ENCODE measurements at regions not wholly inside any gene's neighbourhood (a gene's known extent, or its start where the extent isn't known, plus 50 kb on each side); places are given as distances from the start of the nearest gene placed in this dataset.

DNA sequence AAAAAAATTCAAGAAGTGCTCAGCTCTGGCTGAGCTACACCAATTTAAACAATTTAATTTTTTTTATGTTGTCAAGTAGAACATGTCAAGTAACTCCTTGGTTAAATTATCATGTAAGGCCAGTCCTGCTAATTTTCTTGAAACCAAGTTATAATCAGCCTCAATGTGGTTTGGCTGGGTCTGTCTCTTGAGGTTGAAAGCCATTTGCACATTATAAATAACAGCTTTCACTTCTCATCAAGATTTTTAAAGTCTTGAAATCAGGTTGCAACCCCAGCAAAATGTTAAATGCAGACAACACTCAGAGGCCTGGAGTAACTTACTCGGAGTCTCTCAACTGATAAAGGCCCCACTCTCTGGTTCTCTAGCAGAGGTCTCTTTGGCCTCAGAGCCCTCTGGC, 324.4 kb downstream of the BRD1 start:
- H3K27me3 ChIP-seq (ENCODE audit: control insufficient read depth in 1 of 2, insufficient read depth in 2 of 2, low read length in 2 of 2) = peaks cover 0 to 2% of the 10 kb centered on the region in 2 donors
- H3K9ac ChIP-seq (ENCODE audit: low read depth in 1 of 2, low read length in 2 of 2) = no peak overlapping the region
- H3K27ac ChIP-seq (ENCODE audit: low read depth, low read length) = no peak overlapping the region
- H3K9me3 ChIP-seq (ENCODE audit: control insufficient read depth in 1 of 2, low read length in 2 of 2) = no peaks in the 10 kb centered on the region
- no peak overlapping the region for H3K4me3 ChIP-seq (ENCODE audit: low read depth in 1 of 2, low read length in 2 of 2)
- H3K36me3 ChIP-seq (ENCODE audit: control insufficient read depth in 1 of 2, insufficient read depth in 2 of 2, low read length in 2 of 2) = no peaks in the 10 kb centered on the region
- no peaks in the 10 kb centered on the region for H3K4me1 ChIP-seq (ENCODE audit: control insufficient read depth in 1 of 2, insufficient read depth in 2 of 2, low read length in 2 of 2)

DNA sequence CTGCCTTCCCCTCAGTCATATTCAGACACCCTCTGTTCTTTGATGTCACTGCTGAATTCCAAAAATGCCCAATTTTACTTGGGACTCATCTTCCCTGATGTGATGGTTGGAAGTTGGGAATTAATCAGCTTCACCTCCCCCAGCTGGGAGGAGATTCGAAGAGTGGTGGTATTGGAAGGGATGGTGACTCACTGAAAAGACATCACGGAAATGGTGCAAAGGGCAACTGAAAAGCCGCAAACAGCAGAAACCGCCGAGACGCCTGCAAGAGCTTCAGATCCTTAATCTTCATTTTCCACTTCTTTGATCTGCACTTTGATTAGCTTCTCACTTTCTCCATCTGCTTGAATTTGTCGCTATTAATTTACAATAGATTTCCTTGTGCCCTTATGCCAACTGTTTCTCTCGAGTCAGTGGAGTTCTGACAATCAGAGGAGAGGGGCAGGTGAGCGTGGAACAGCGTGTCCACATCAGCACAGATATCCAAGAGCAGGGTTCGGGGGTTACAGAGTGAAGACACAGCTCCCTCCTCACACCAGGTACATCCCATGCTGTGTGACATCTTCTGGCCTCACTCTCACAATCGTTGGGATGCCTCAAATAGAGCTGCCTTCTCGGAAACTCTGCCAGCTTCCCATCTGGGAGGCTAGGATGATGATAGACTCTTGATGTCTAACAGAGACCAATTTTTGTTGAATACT, 325.4 kb downstream of the BRD1 start:
- H3K9me3 ChIP-seq (ENCODE audit: control insufficient read depth in 1 of 2, low read length in 2 of 2) = no peaks in the 10 kb centered on the region
- no peaks in the 10 kb centered on the region for H3K36me3 ChIP-seq (ENCODE audit: control insufficient read depth in 1 of 2, insufficient read depth in 2 of 2, low read length in 2 of 2)
- no peak overlapping the region for H3K27ac ChIP-seq (ENCODE audit: low read depth, low read length)
- peaks cover 0 to 2% of the 10 kb centered on the region in 2 donors for H3K27me3 ChIP-seq (ENCODE audit: control insufficient read depth in 1 of 2, insufficient read depth in 2 of 2, low read length in 2 of 2)
- H3K9ac ChIP-seq (ENCODE audit: low read depth in 1 of 2, low read length in 2 of 2) = no peak overlapping the region
- no peak overlapping the region for H3K4me3 ChIP-seq (ENCODE audit: low read depth in 1 of 2, low read length in 2 of 2)
- no peaks in the 10 kb centered on the region for H3K4me1 ChIP-seq (ENCODE audit: control insufficient read depth in 1 of 2, insufficient read depth in 2 of 2, low read length in 2 of 2)

DNA sequence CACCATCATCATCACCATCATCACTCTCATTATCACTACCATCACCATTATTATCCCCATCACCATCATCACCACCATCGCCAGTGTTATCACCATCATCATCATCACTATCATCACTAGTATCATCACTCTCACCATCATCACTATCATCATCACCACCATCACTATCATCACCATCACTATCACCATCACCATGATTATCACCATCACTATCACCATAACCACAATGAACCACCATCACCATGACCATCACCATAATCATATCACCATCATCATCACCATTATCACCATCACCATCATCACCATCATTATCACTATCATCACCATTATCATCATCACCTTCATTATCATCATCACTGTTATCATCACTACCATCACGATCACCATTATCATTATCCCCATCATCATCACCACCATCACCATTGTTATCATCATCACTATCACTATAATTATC, 326.7 kb downstream of the BRD1 start:
- peaks cover 0 to 2% of the 10 kb centered on the region in 2 donors for H3K27me3 ChIP-seq (ENCODE audit: control insufficient read depth in 1 of 2, insufficient read depth in 2 of 2, low read length in 2 of 2)
- no peaks in the 10 kb centered on the region for H3K4me1 ChIP-seq (ENCODE audit: control insufficient read depth in 1 of 2, insufficient read depth in 2 of 2, low read length in 2 of 2)
- no peaks in the 10 kb centered on the region for H3K36me3 ChIP-seq (ENCODE audit: control insufficient read depth in 1 of 2, insufficient read depth in 2 of 2, low read length in 2 of 2)
- H3K27ac ChIP-seq (ENCODE audit: low read depth, low read length) = no peak overlapping the region
- H3K4me3 ChIP-seq (ENCODE audit: low read depth in 1 of 2, low read length in 2 of 2) = no peak overlapping the region
- H3K9ac ChIP-seq (ENCODE audit: low read depth in 1 of 2, low read length in 2 of 2) = no peak overlapping the region
- H3K9me3 ChIP-seq (ENCODE audit: control insufficient read depth in 1 of 2, low read length in 2 of 2) = no peaks in the 10 kb centered on the region

DNA sequence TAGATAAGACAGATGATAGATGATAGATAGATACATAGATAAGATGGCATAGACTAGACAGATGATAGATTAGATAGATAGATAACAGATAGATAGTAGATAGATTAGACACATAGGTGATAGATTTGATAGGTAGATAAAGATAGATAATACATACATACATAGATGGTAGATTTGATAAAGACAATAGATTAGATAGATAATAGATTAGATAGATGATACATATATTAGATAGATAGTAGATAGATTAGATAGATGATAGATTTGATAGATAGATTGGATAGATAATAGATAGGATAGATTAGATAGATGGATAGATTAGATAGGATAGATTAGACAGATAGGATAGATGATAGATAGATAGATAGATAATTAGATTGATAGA, 327.6 kb downstream of the BRD1 start:
- no peaks in the 10 kb centered on the region for H3K36me3 ChIP-seq (ENCODE audit: control insufficient read depth in 1 of 2, insufficient read depth in 2 of 2, low read length in 2 of 2)
- no peaks in the 10 kb centered on the region for H3K9me3 ChIP-seq (ENCODE audit: control insufficient read depth in 1 of 2, low read length in 2 of 2)
- H3K4me3 ChIP-seq (ENCODE audit: low read depth in 1 of 2, low read length in 2 of 2) = no peak overlapping the region
- peaks cover 0 to 2% of the 10 kb centered on the region in 2 donors for H3K27me3 ChIP-seq (ENCODE audit: control insufficient read depth in 1 of 2, insufficient read depth in 2 of 2, low read length in 2 of 2)
- no peaks in the 10 kb centered on the region for H3K4me1 ChIP-seq (ENCODE audit: control insufficient read depth in 1 of 2, insufficient read depth in 2 of 2, low read length in 2 of 2)
- no peak overlapping the region for H3K9ac ChIP-seq (ENCODE audit: low read depth in 1 of 2, low read length in 2 of 2)
- no peak overlapping the region for H3K27ac ChIP-seq (ENCODE audit: low read depth, low read length)

DNA sequence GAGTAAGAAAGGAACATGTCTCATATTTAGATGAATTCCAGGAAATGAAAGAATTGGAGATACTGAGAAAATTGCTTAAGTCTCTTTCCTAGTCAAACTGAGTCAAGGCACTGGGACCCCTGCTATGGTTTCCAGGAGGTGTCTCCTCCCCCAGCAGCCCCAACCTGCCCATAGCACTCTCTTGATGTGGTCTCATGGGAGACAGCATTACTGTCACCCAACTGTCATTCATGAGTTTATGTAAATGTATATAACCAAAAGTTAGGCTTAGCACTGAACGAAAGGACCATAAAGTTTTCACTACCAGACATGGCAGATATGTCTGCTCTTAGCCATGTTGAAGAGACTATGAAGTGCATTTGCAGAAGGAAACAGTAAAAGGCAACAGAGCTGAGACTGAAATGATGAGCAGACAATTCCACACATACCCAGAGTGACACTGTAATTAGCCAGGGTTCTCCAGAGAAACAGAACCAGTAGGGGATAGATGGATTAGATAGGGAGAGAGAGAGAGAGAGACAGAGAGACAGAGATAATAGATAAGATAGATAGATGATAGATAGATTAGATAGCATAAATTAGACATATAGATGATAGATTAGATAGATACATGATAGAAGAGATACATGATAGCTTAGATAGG, 328.1 kb downstream of the BRD1 start:
- no peak overlapping the region for H3K9ac ChIP-seq (ENCODE audit: low read depth in 1 of 2, low read length in 2 of 2)
- no peak overlapping the region for H3K27ac ChIP-seq (ENCODE audit: low read depth, low read length)
- H3K36me3 ChIP-seq (ENCODE audit: control insufficient read depth in 1 of 2, insufficient read depth in 2 of 2, low read length in 2 of 2) = no peaks in the 10 kb centered on the region
- peaks cover 0 to 2% of the 10 kb centered on the region in 2 donors for H3K27me3 ChIP-seq (ENCODE audit: control insufficient read depth in 1 of 2, insufficient read depth in 2 of 2, low read length in 2 of 2)
- no peaks in the 10 kb centered on the region for H3K4me1 ChIP-seq (ENCODE audit: control insufficient read depth in 1 of 2, insufficient read depth in 2 of 2, low read length in 2 of 2)
- H3K9me3 ChIP-seq (ENCODE audit: control insufficient read depth in 1 of 2, low read length in 2 of 2) = no peaks in the 10 kb centered on the region
- no peak overlapping the region for H3K4me3 ChIP-seq (ENCODE audit: low read depth in 1 of 2, low read length in 2 of 2)

DNA sequence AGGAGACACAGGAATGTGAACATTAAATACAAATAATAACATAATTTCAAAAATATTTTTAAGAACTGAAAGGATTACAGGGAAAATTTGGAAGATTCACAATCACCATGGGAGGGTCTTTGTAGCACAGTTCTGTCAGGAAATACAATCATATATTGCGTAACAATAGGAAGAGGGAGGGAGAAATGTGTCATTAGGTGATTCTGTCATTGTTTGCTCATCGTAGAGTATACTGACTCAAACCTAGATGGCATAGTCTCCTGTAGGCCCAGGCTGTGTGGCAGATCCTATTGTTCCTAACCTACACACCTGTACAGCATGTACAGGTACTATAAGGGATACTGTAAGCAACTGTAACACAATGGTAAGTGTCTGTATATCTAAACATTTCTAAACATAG, 330.4 kb downstream of the BRD1 start:
- H3K36me3 ChIP-seq (ENCODE audit: control insufficient read depth in 1 of 2, insufficient read depth in 2 of 2, low read length in 2 of 2) = no peaks in the 10 kb centered on the region
- no peak overlapping the region for H3K9ac ChIP-seq (ENCODE audit: low read depth in 1 of 2, low read length in 2 of 2)
- no peak overlapping the region for H3K27ac ChIP-seq (ENCODE audit: low read depth, low read length)
- H3K4me1 ChIP-seq (ENCODE audit: control insufficient read depth in 1 of 2, insufficient read depth in 2 of 2, low read length in 2 of 2) = no peaks in the 10 kb centered on the region
- no peaks in the 10 kb centered on the region for H3K27me3 ChIP-seq (ENCODE audit: control insufficient read depth in 1 of 2, insufficient read depth in 2 of 2, low read length in 2 of 2)
- no peaks in the 10 kb centered on the region for H3K9me3 ChIP-seq (ENCODE audit: control insufficient read depth in 1 of 2, low read length in 2 of 2)
- no peak overlapping the region for H3K4me3 ChIP-seq (ENCODE audit: low read depth in 1 of 2, low read length in 2 of 2)

DNA sequence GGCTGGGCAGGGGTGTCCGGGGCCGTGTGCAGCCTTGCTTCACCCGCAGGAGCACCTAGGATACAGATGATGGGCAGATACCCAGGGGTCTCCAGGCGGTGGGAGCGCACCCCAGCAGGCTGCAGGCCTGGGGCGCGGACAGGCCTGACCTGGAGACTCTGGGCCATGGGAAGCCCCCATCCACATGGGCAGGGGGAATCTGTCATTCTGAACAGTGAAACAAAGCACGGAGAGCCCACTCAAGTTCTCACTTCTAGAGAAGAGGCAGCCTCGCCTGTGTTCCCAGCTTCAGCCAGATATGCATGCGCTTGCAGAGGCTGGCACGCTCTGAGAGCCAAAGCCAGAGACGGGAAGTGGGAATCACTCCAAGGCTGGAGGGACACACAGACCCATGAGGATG, 333.1 kb downstream of the BRD1 start:
- Histone ChIP-seq H3K27ac (ENCODE audit: low read depth, low read length) (no peak overlapping the region), H3K27me3 (ENCODE audit: control insufficient read depth in 1 of 2, insufficient read depth in 2 of 2, low read length in 2 of 2) (no peaks in the 10 kb centered on the region), H3K4me1 (ENCODE audit: control insufficient read depth in 1 of 2, insufficient read depth in 2 of 2, low read length in 2 of 2) (no peaks in the 10 kb centered on the region), H3K9me3 (ENCODE audit: control insufficient read depth in 1 of 2, low read length in 2 of 2) (no peaks in the 10 kb centered on the region), H3K36me3 (ENCODE audit: control insufficient read depth in 1 of 2, insufficient read depth in 2 of 2, low read length in 2 of 2) (no peaks in the 10 kb centered on the region), H3K4me3 (ENCODE audit: low read depth in 1 of 2, low read length in 2 of 2) (no peak overlapping the region), H3K9ac (ENCODE audit: low read depth in 1 of 2, low read length in 2 of 2) (no peak overlapping the region)

DNA sequence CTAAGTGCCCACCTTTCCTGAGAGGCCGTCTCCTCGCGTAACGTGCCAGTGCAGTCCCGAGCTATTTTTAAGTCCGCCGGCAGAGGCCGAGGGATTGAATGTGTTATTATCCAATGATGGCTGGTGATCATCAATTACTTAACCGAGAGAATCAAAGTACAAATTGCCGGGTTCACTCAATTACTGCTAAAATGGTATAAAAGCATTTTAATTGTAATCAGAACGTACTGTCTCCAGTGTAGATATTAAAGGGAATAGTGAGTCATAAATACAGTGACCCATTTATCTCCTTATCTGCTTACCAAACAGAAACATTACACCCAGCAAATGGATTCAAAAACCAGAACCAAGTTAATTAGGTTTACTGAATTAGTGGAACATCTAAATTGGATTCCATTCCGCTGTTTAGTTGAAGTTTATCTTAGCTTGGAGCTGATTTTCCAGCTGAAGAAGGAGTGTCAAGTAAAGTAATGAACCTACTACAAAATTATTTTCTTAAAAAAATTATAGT, 334.9 kb downstream of the BRD1 start:
- Histone ChIP-seq H3K36me3 (ENCODE audit: control insufficient read depth in 1 of 2, insufficient read depth in 2 of 2, low read length in 2 of 2) (no peaks in the 10 kb centered on the region), H3K27me3 (ENCODE audit: control insufficient read depth in 1 of 2, insufficient read depth in 2 of 2, low read length in 2 of 2) (no peaks in the 10 kb centered on the region), H3K27ac (ENCODE audit: low read depth, low read length) (no peak overlapping the region), H3K4me3 (ENCODE audit: low read depth in 1 of 2, low read length in 2 of 2) (no peak overlapping the region), H3K9me3 (ENCODE audit: control insufficient read depth in 1 of 2, low read length in 2 of 2) (no peaks in the 10 kb centered on the region), H3K9ac (ENCODE audit: low read depth in 1 of 2, low read length in 2 of 2) (no peak overlapping the region), H3K4me1 (ENCODE audit: control insufficient read depth in 1 of 2, insufficient read depth in 2 of 2, low read length in 2 of 2) (no peaks in the 10 kb centered on the region)

DNA sequence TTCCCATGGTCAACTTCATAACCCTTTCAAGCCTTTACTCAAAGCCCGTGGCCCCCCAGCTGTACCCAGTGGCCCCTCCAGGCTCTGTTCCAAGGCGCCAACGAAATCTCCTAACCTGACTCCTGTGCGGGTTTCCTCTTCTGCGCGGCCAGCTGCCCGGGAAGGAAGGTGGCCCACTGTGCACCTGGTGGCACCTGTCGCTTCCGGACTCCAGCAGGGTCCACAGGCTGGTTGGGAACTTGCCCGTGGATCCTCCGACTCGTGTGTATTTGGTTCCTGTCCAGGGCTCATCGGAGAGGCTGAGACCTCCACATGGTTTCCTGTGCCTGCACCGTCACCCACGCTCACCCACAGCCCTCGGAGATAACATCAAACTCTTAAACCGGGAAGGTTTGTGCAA, 335.4 kb downstream of the BRD1 start:
- H3K27ac ChIP-seq (ENCODE audit: low read depth, low read length) = no peak overlapping the region
- H3K4me3 ChIP-seq (ENCODE audit: low read depth in 1 of 2, low read length in 2 of 2) = no peak overlapping the region
- no peaks in the 10 kb centered on the region for H3K27me3 ChIP-seq (ENCODE audit: control insufficient read depth in 1 of 2, insufficient read depth in 2 of 2, low read length in 2 of 2)
- H3K4me1 ChIP-seq (ENCODE audit: control insufficient read depth in 1 of 2, insufficient read depth in 2 of 2, low read length in 2 of 2) = no peaks in the 10 kb centered on the region
- no peaks in the 10 kb centered on the region for H3K36me3 ChIP-seq (ENCODE audit: control insufficient read depth in 1 of 2, insufficient read depth in 2 of 2, low read length in 2 of 2)
- no peak overlapping the region for H3K9ac ChIP-seq (ENCODE audit: low read depth in 1 of 2, low read length in 2 of 2)
- H3K9me3 ChIP-seq (ENCODE audit: control insufficient read depth in 1 of 2, low read length in 2 of 2) = no peaks in the 10 kb centered on the region

DNA sequence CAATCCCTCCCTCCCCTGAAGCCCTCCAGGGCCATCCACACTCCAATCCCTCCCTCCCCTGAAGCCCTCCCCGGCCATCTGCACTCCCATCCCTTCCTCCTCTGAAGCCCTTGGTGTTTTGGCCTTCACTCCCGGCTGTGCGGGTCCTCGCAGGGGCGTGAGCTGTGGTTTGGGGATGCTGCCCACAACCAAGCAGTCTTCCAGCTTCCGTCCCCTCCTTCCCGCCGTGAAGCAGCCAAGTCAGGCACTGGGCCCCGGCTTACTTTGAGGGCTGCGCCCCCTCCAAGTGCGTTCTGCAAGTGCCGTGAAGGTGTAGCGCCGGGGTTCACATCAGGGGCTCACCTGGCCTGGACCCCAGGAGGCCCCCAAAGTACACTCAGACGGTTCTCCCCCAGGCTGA, 335.9 kb downstream of the BRD1 start:
- Histone ChIP-seq H3K4me3 (ENCODE audit: low read depth in 1 of 2, low read length in 2 of 2) (no peak overlapping the region), H3K4me1 (ENCODE audit: control insufficient read depth in 1 of 2, insufficient read depth in 2 of 2, low read length in 2 of 2) (no peaks in the 10 kb centered on the region)

More for the DNA sequence above, 335.9 kb downstream of the BRD1 start:
- Histone ChIP-seq H3K9me3 (ENCODE audit: control insufficient read depth in 1 of 2, low read length in 2 of 2) (no peaks in the 10 kb centered on the region), H3K27me3 (ENCODE audit: control insufficient read depth in 1 of 2, insufficient read depth in 2 of 2, low read length in 2 of 2) (no peaks in the 10 kb centered on the region), H3K27ac (ENCODE audit: low read depth, low read length) (no peak overlapping the region), H3K36me3 (ENCODE audit: control insufficient read depth in 1 of 2, insufficient read depth in 2 of 2, low read length in 2 of 2) (no peaks in the 10 kb centered on the region), H3K9ac (ENCODE audit: low read depth in 1 of 2, low read length in 2 of 2) (no peak overlapping the region)

Measured in duodenal mucosa (tissue), 2 donors.